HG03575 (cell line): ENCODE measurements at regions not wholly inside any gene's neighbourhood (a gene's known extent, or its start where the extent isn't known, plus 50 kb on each side); places are given as distances from the start of the nearest gene placed in this dataset.

Experiments
- ATAC-seq: cut with Tn5 transposase; IDR thresholded peaks from one replicate; pipeline ENCODE4 v1.9.1; 2021; ENCODE audit not compliant: unreplicated experiment, insufficient number of reproducible peaks, low FRiP score; ENCODE audit errors: extremely low read depth

GRCh38 chr2:19598971-19599370 lies 240.5 kb upstream of the OSR1 start:
- ATAC-seq, result no peak

- ATAC-seq, result no peak
Measured at GRCh38 chr2:19592197-19592596, 233.8 kb upstream of the OSR1 start.

- no peak for ATAC-seq
Measured at GRCh38 chr2:19589791-19590190, 231.4 kb upstream of the OSR1 start.

GRCh38 chr2:19580830-19581229 lies 222.4 kb upstream of the OSR1 start:
- ATAC-seq, result no peak

GRCh38 chr2:19580264-19580663 lies 221.8 kb upstream of the OSR1 start:
- ATAC-seq, result no peak

- ATAC-seq, result no peak
Measured at GRCh38 chr2:19579461-19579860, 221.0 kb upstream of the OSR1 start.

- ATAC-seq, result no peak
Measured at GRCh38 chr2:19577723-19578122, 219.3 kb upstream of the OSR1 start.

GRCh38 chr2:19576411-19576810 lies 218.0 kb upstream of the OSR1 start:
- no peak for ATAC-seq

- ATAC-seq, result no peak
Measured at GRCh38 chr2:19575641-19576040, 217.2 kb upstream of the OSR1 start.

GRCh38 chr2:19574778-19575260 lies 216.4 kb upstream of the OSR1 start:
- ATAC-seq, result no peak

GRCh38 chr2:19573784-19574183 lies 215.4 kb upstream of the OSR1 start:
- ATAC-seq, result no peak

GRCh38 chr2:19571773-19572172 lies 213.3 kb upstream of the OSR1 start:
- ATAC-seq, result no peak

- ATAC-seq, result no peak
Measured at GRCh38 chr2:19569300-19569791, 210.9 kb upstream of the OSR1 start.

- no peak for ATAC-seq
Measured at GRCh38 chr2:19568809-19569208, 210.4 kb upstream of the OSR1 start.

- no peak for ATAC-seq
Measured at GRCh38 chr2:19560785-19561184, 202.4 kb upstream of the OSR1 start.

- no peak for ATAC-seq
Measured at GRCh38 chr2:19559596-19560240, 201.3 kb upstream of the OSR1 start.

GRCh38 chr2:19556648-19557047 lies 198.2 kb upstream of the OSR1 start:
- ATAC-seq, result no peak

- no peak for ATAC-seq
Measured at GRCh38 chr2:19554520-19554919, 196.1 kb upstream of the OSR1 start.

- ATAC-seq, result no peak
Measured at GRCh38 chr2:19552270-19552669, 193.8 kb upstream of the OSR1 start.

- ATAC-seq, result no peak
Measured at GRCh38 chr2:19550750-19551149, 192.3 kb upstream of the OSR1 start.

GRCh38 chr2:19549821-19550220 lies 191.4 kb upstream of the OSR1 start:
- no peak for ATAC-seq
